ENCODE measurements at regions not wholly inside any gene's neighbourhood (a gene's known extent, or its start where the extent isn't known, plus 50 kb on each side); places are given as distances from the start of the nearest gene placed in this dataset.
"Not testable (repeated sequence)": the region's sequence is repeated elsewhere in the genome, so short reads cannot be mapped to it uniquely, and the experiment has no call there.

- H3K27ac ChIP-seq, result no peak overlapping the region
- H3K36me3 ChIP-seq, result no peaks in the 10 kb centered on the region
- Mint-ChIP-seq H3K27ac (no peak overlapping the region), H3K4me3 (no peak overlapping the region), H3K36me3 (no peaks in the 10 kb centered on the region), H3K9me3 (no peaks in the 10 kb centered on the region), H3K27me3 (ENCODE audit: insufficient read depth, low read depth) (peaks cover 2% of the 10 kb centered on the region), H3K4me1 (no peaks in the 10 kb centered on the region)
- no peaks in the 10 kb centered on the region for H3K79me2 ChIP-seq (ENCODE audit: low read depth)
- no peaks in the 10 kb centered on the region for H3K9me3 ChIP-seq (ENCODE audit: low read depth)
- no peak overlapping the region for H3K4me3 ChIP-seq
- no peak for DNase-seq (ENCODE audit: low spot score)
- H3F3A ChIP-seq (ENCODE audit: low read depth), result no peaks in the 10 kb centered on the region
- H2AFZ ChIP-seq (replicated peaks), result no peak overlapping the region
- no peaks in the 10 kb centered on the region for H4K20me1 ChIP-seq (ENCODE audit: low read depth)
- TF ChIP-seq EZH2 (IDR thresholded peaks at IDR 0.05), result no peak
- TF ChIP-seq CTCF (IDR thresholded peaks at IDR 0.05), result no peak
- TF ChIP-seq EZH2phosphoT487 (IDR thresholded peaks at IDR 0.05), result no peak
- no peaks in the 10 kb centered on the region for H3K4me1 ChIP-seq
- H3K9ac ChIP-seq, result no peak overlapping the region
- H3K27me3 ChIP-seq, result no peaks in the 10 kb centered on the region
- no peak overlapping the region for H3K4me2 ChIP-seq
Observed at GRCh38 chr10:55168343-55168742, 367.3 kb upstream of the PCDH15 start.

- no peaks in the 10 kb centered on the region for H3K9me3 Mint-ChIP-seq
- no peak overlapping the region for H3K27ac Mint-ChIP-seq
- Histone ChIP-seq H3K27me3 (no peaks in the 10 kb centered on the region), H3K79me2 (ENCODE audit: low read depth) (no peaks in the 10 kb centered on the region), H3K4me3 (no peak overlapping the region), H3K4me1 (peaks cover 3% of the 10 kb centered on the region), H4K20me1 (ENCODE audit: low read depth) (no peaks in the 10 kb centered on the region), H3K27ac (no peak overlapping the region), H3K4me2 (no peak overlapping the region), H2AFZ (replicated peaks) (no peak overlapping the region), H3K9ac (no peak overlapping the region), H3K36me3 (no peaks in the 10 kb centered on the region), H3F3A (ENCODE audit: low read depth) (no peaks in the 10 kb centered on the region), H3K9me3 (ENCODE audit: low read depth) (no peaks in the 10 kb centered on the region)
- DNase-seq (ENCODE audit: low spot score), result no peak
- H3K36me3 Mint-ChIP-seq, result no peaks in the 10 kb centered on the region
- TF ChIP-seq CTCF (IDR thresholded peaks at IDR 0.05) (no peak), EZH2phosphoT487 (IDR thresholded peaks at IDR 0.05) (no peak), EZH2 (IDR thresholded peaks at IDR 0.05) (no peak)
- no peak overlapping the region for H3K4me3 Mint-ChIP-seq
- H3K4me1 Mint-ChIP-seq, result no peaks in the 10 kb centered on the region
- H3K27me3 Mint-ChIP-seq (ENCODE audit: insufficient read depth, low read depth), result no peaks in the 10 kb centered on the region
Observed at GRCh38 chr10:55163388-55163979, 362.5 kb upstream of the PCDH15 start.

GRCh38 chr10:55162321-55162720, 361.3 kb upstream of the PCDH15 start:
- not testable (repeated sequence) for H4K20me1 ChIP-seq (ENCODE audit: low read depth); H3K4me1 ChIP-seq; H3K4me1 Mint-ChIP-seq; H3K4me3 ChIP-seq; H3K79me2 ChIP-seq (ENCODE audit: low read depth); H3K36me3 ChIP-seq; H3K9ac ChIP-seq; H3F3A ChIP-seq (ENCODE audit: low read depth); H3K9me3 Mint-ChIP-seq; DNase-seq (ENCODE audit: low spot score); H3K27me3 ChIP-seq; H3K27ac Mint-ChIP-seq; H3K36me3 Mint-ChIP-seq; H2AFZ ChIP-seq (replicated peaks); H3K27ac ChIP-seq; H3K4me2 ChIP-seq; H3K4me3 Mint-ChIP-seq; H3K9me3 ChIP-seq (ENCODE audit: low read depth); H3K27me3 Mint-ChIP-seq (ENCODE audit: insufficient read depth, low read depth)

GRCh38 chr10:55160655-55161283, 359.7 kb upstream of the PCDH15 start:
- Histone ChIP-seq H3K79me2 (ENCODE audit: low read depth) (no peaks in the 10 kb centered on the region), H3K4me1 (peaks cover 3% of the 10 kb centered on the region), H3F3A (ENCODE audit: low read depth) (no peaks in the 10 kb centered on the region), H3K9me3 (ENCODE audit: low read depth) (no peaks in the 10 kb centered on the region), H2AFZ (replicated peaks) (peak overlapping the region; percentile 63), H3K27me3 (no peaks in the 10 kb centered on the region), H3K9ac (no peak overlapping the region), H3K36me3 (no peaks in the 10 kb centered on the region), H3K4me2 (no peak overlapping the region), H3K27ac (no peak overlapping the region), H4K20me1 (ENCODE audit: low read depth) (no peaks in the 10 kb centered on the region), H3K4me3 (no peak overlapping the region)
- H3K36me3 Mint-ChIP-seq, result no peaks in the 10 kb centered on the region
- H3K4me1 Mint-ChIP-seq, result no peaks in the 10 kb centered on the region
- TF ChIP-seq EZH2 (IDR thresholded peaks at IDR 0.05) (no peak), EZH2phosphoT487 (IDR thresholded peaks at IDR 0.05) (no peak), CTCF (IDR thresholded peaks at IDR 0.05) (no peak)
- no peak for DNase-seq (ENCODE audit: low spot score)
- no peaks in the 10 kb centered on the region for H3K27me3 Mint-ChIP-seq (ENCODE audit: insufficient read depth, low read depth)
- no peak overlapping the region for H3K4me3 Mint-ChIP-seq
- H3K9me3 Mint-ChIP-seq, result no peaks in the 10 kb centered on the region
- H3K27ac Mint-ChIP-seq, result no peak overlapping the region

Measured in neural progenitor cell (in vitro differentiated cells).